Effector CD8-positive, alpha-beta T cell (primary cell): ENCODE measurements at regions not wholly inside any gene's neighbourhood (a gene's known extent, or its start where the extent isn't known, plus 50 kb on each side); places are given as distances from the start of the nearest gene placed in this dataset.

Experiments used
- DNase-seq: peaks from one replicate; lab custom pipeline; 2025; lab: John Stamatoyannopoulos, UW

GRCh38 chr6:40796260-40797221 lies 209.4 kb upstream of the LRFN2 start:
- DNase-seq = no peak

- DNase-seq = no peak
Measured at GRCh38 chr6:40794586-40794985, 207.4 kb upstream of the LRFN2 start.

- no peak for DNase-seq
Measured at GRCh38 chr6:40792183-40792582, 205.0 kb upstream of the LRFN2 start.

GRCh38 chr6:40791004-40791403 lies 203.8 kb upstream of the LRFN2 start:
- DNase-seq = no peak

- peak; percentile 5 for DNase-seq
Measured at GRCh38 chr6:40788661-40789655, 201.8 kb upstream of the LRFN2 start.

- DNase-seq = no peak
Measured at GRCh38 chr6:40782355-40782754, 195.2 kb upstream of the LRFN2 start.

- no peak for DNase-seq
Measured at GRCh38 chr6:40780637-40781036, 193.5 kb upstream of the LRFN2 start.

GRCh38 chr6:40779409-40779808 lies 192.2 kb upstream of the LRFN2 start:
- no peak for DNase-seq

GRCh38 chr6:40778918-40779317 lies 191.8 kb upstream of the LRFN2 start:
- DNase-seq = no peak

GRCh38 chr6:40778196-40778595 lies 191.0 kb upstream of the LRFN2 start:
- no peak for DNase-seq

- no peak for DNase-seq
Measured at GRCh38 chr6:40774932-40775331, 187.8 kb upstream of the LRFN2 start.

GRCh38 chr6:40770794-40771193 lies 183.6 kb upstream of the LRFN2 start:
- DNase-seq = no peak

- DNase-seq = no peak
Measured at GRCh38 chr6:40764726-40765125, 177.6 kb upstream of the LRFN2 start.

GRCh38 chr6:40762981-40763380 lies 175.8 kb upstream of the LRFN2 start:
- no peak for DNase-seq

GRCh38 chr6:40760887-40761286 lies 173.7 kb upstream of the LRFN2 start:
- DNase-seq = no peak

GRCh38 chr6:40759838-40760237 lies 172.7 kb upstream of the LRFN2 start:
- DNase-seq = no peak

GRCh38 chr6:40759264-40759663 lies 172.1 kb upstream of the LRFN2 start:
- DNase-seq = no peak

GRCh38 chr6:40755749-40756452 lies 168.7 kb upstream of the LRFN2 start:
- DNase-seq = no peak

- DNase-seq = no peak
Measured at GRCh38 chr6:40755046-40755681, 168.0 kb upstream of the LRFN2 start.

GRCh38 chr6:40754461-40755045 lies 167.4 kb upstream of the LRFN2 start:
- DNase-seq = no peak
